ENCODE measurements at regions not wholly inside any gene's neighbourhood (a gene's known extent, or its start where the extent isn't known, plus 50 kb on each side); places are given as distances from the start of the nearest gene placed in this dataset.

GRCh38 chr1:113266788-113267187, 123.5 kb upstream of the MAGI3 start:
- no peak for ATAC-seq
- TF ChIP-seq ZNF70 (CRISPR knock-in tag; IDR thresholded peaks at IDR 0.05) = no peak
- TF ChIP-seq ZFP30 (CRISPR knock-in tag; IDR thresholded peaks at IDR 0.05) = no peak
- TF ChIP-seq OSR1 (CRISPR knock-in tag; IDR thresholded peaks at IDR 0.05) = no peak
- no peak for TF ChIP-seq ZNF565 (CRISPR knock-in tag; conservative IDR thresholded peaks at IDR 0.05; ENCODE audit: low read depth)
- no peak for TF ChIP-seq TSHZ2 (CRISPR knock-in tag; IDR thresholded peaks at IDR 0.05)

GRCh38 chr1:113269168-113269963, 120.9 kb upstream of the MAGI3 start:
- no peak for TF ChIP-seq CREB5 (CRISPR knock-in tag; IDR thresholded peaks at IDR 0.05; ENCODE audit: low read depth)
- no peak for TF ChIP-seq GLIS3 (CRISPR knock-in tag; IDR thresholded peaks at IDR 0.05)
- TF ChIP-seq POU6F1 (CRISPR knock-in tag; IDR thresholded peaks at IDR 0.05; ENCODE audit: borderline replicate concordance, low read depth) = no peak
- TF ChIP-seq RARB (CRISPR knock-in tag; IDR thresholded peaks at IDR 0.05) = no peak
- TF ChIP-seq PPARA (CRISPR knock-in tag; IDR thresholded peaks at IDR 0.05; ENCODE audit: borderline replicate concordance) = no peak
- TF ChIP-seq TOX (CRISPR knock-in tag; IDR thresholded peaks at IDR 0.05; ENCODE audit: borderline replicate concordance) = no peak
- no peak for TF ChIP-seq OSR1 (CRISPR knock-in tag; IDR thresholded peaks at IDR 0.05)
- TF ChIP-seq ESRRG (CRISPR knock-in tag; IDR thresholded peaks at IDR 0.05) = no peak
- no peak for TF ChIP-seq BACH2 (CRISPR knock-in tag; IDR thresholded peaks at IDR 0.05; ENCODE audit: borderline replicate concordance)
- no peak for TF ChIP-seq ZNF70 (CRISPR knock-in tag; IDR thresholded peaks at IDR 0.05)
- no peak for TF ChIP-seq CSDC2 (CRISPR knock-in tag; IDR thresholded peaks at IDR 0.05)
- no peak for TF ChIP-seq ZFP3 (CRISPR knock-in tag; IDR thresholded peaks at IDR 0.05)
- TF ChIP-seq CSRNP3 (CRISPR knock-in tag; IDR thresholded peaks at IDR 0.05) = no peak
- no peak for TF ChIP-seq ARNTL (CRISPR knock-in tag; IDR thresholded peaks at IDR 0.05; ENCODE audit: borderline replicate concordance, low read depth)
- no peak for TF ChIP-seq SNAI2 (CRISPR knock-in tag; IDR thresholded peaks at IDR 0.05)
- TF ChIP-seq TCF4 (CRISPR knock-in tag; IDR thresholded peaks at IDR 0.05; ENCODE audit: borderline replicate concordance) = no peak
- no peak for TF ChIP-seq ISL1 (CRISPR knock-in tag; IDR thresholded peaks at IDR 0.05)
- no peak for TF ChIP-seq ZNF565 (CRISPR knock-in tag; conservative IDR thresholded peaks at IDR 0.05; ENCODE audit: low read depth)
- no peak for ATAC-seq

GRCh38 chr1:113271039-113271438, 119.3 kb upstream of the MAGI3 start:
- ATAC-seq = no peak
- TF ChIP-seq TOX (CRISPR knock-in tag; IDR thresholded peaks at IDR 0.05; ENCODE audit: borderline replicate concordance) (no peak), SNAI2 (CRISPR knock-in tag; IDR thresholded peaks at IDR 0.05) (no peak), CSDC2 (CRISPR knock-in tag; IDR thresholded peaks at IDR 0.05) (no peak), ZFP3 (CRISPR knock-in tag; IDR thresholded peaks at IDR 0.05) (no peak), ESRRG (CRISPR knock-in tag; IDR thresholded peaks at IDR 0.05) (no peak), TSHZ2 (CRISPR knock-in tag; IDR thresholded peaks at IDR 0.05) (no peak), ZNF8 (CRISPR knock-in tag; IDR thresholded peaks at IDR 0.05) (no peak), CREB5 (CRISPR knock-in tag; IDR thresholded peaks at IDR 0.05; ENCODE audit: low read depth) (no peak), ZC3H10 (CRISPR knock-in tag; IDR thresholded peaks at IDR 0.05) (no peak), TCF4 (CRISPR knock-in tag; IDR thresholded peaks at IDR 0.05; ENCODE audit: borderline replicate concordance) (no peak), PATZ1 (CRISPR knock-in tag; IDR thresholded peaks at IDR 0.05; ENCODE audit: borderline replicate concordance) (no peak), ZNF70 (CRISPR knock-in tag; IDR thresholded peaks at IDR 0.05) (no peak), BACH2 (CRISPR knock-in tag; IDR thresholded peaks at IDR 0.05; ENCODE audit: borderline replicate concordance) (no peak), GLIS3 (CRISPR knock-in tag; IDR thresholded peaks at IDR 0.05) (no peak), PPARA (CRISPR knock-in tag; IDR thresholded peaks at IDR 0.05; ENCODE audit: borderline replicate concordance) (no peak), ZNF565 (CRISPR knock-in tag; conservative IDR thresholded peaks at IDR 0.05; ENCODE audit: low read depth) (no peak)

Measured in SK-N-SH treated with all-trans-retinoic acid at 6 μM for 48 hours (cell line).